Astrocyte (in vitro differentiated cells and primary cell): ENCODE measurements at regions not wholly inside any gene's neighbourhood (a gene's known extent, or its start where the extent isn't known, plus 50 kb on each side); places are given as distances from the start of the nearest gene placed in this dataset.
"Not testable (repeated sequence)": the region's sequence is repeated elsewhere in the genome, so short reads cannot be mapped to it uniquely, and the experiment has no call there.

Source experiments
- DNase-seq: peaks from one replicate; pipeline ENCODE4 v3.0.0-alpha.2; 2010; ENCODE audit warnings: low read depth
- FAIRE-seq: peaks from 2 replicates; lab custom pipeline; 2011; peaks lifted over from hg19 to GRCh38; lab: Jason Lieb, UNC
- H2AFZ ChIP-seq: 2 replicates; pipeline ENCODE4 v1.6.0; 2012; ENCODE audit warnings: low read depth, low read length, inconsistent platforms
- H3K27ac ChIP-seq: 2 replicates; pipeline ENCODE4 v1.5.1; 2011; ENCODE audit warnings: low read depth, low read length, inconsistent platforms
- H3K27me3 ChIP-seq: 2 replicates; pipeline ENCODE4 v1.6.0; 2011; ENCODE audit warnings: low read length, inconsistent platforms; ENCODE audit not compliant: insufficient read depth
- H3K36me3 ChIP-seq: 2 replicates; pipeline ENCODE4 v1.5.1; 2011; ENCODE audit warnings: low read length, inconsistent platforms; ENCODE audit not compliant: insufficient read depth
- H3K4me1 ChIP-seq: 2 replicates; pipeline ENCODE4 v1.5.1; 2011; ENCODE audit warnings: low read length, inconsistent platforms; ENCODE audit not compliant: insufficient read depth
- H3K4me2 ChIP-seq: 2 replicates; pipeline ENCODE4 v1.6.0; 2012; ENCODE audit warnings: low read length, inconsistent platforms
- H3K4me3 ChIP-seq: 2 replicates; pipeline ENCODE4 v1.5.1; 2011; ENCODE audit warnings: low read depth, mild to moderate bottlenecking, low read length, inconsistent platforms; ENCODE audit not compliant: insufficient read depth
- H3K79me2 ChIP-seq: 2 replicates; pipeline ENCODE4 v1.6.0; 2012; ENCODE audit warnings: mild to moderate bottlenecking, low read length, inconsistent platforms; ENCODE audit not compliant: insufficient read depth
- H3K9ac ChIP-seq: 2 replicates; pipeline ENCODE4 v1.6.0; 2012; ENCODE audit warnings: mild to moderate bottlenecking, low read length, inconsistent platforms
- H3K9me3 ChIP-seq: 2 replicates; pipeline ENCODE4 v1.5.1; 2012; ENCODE audit warnings: low read depth, mild to moderate bottlenecking, low read length, inconsistent platforms; ENCODE audit not compliant: insufficient read depth
- H4K20me1 ChIP-seq: 2 replicates; pipeline ENCODE4 v1.6.0; 2012; ENCODE audit warnings: low read length, inconsistent platforms; ENCODE audit not compliant: insufficient read depth
- H3K27ac Mint-ChIP-seq: one replicate; pipeline ENCODE4 v1.8.0; 2021; ENCODE audit warnings: mild to moderate bottlenecking, mixed read lengths; ENCODE audit not compliant: unreplicated experiment
- H3K27me3 Mint-ChIP-seq: one replicate; pipeline ENCODE4 v1.8.0; 2021; ENCODE audit warnings: low read depth, mixed read lengths; ENCODE audit not compliant: unreplicated experiment
- H3K36me3 Mint-ChIP-seq: one replicate; pipeline ENCODE4 v1.8.0; 2021; ENCODE audit warnings: low read depth, mixed read lengths; ENCODE audit not compliant: unreplicated experiment
- H3K4me1 Mint-ChIP-seq: one replicate; pipeline ENCODE4 v1.8.0; 2021; ENCODE audit warnings: low read depth, mixed read lengths; ENCODE audit not compliant: unreplicated experiment
- H3K4me3 Mint-ChIP-seq: one replicate; pipeline ENCODE4 v1.8.0; 2021; ENCODE audit warnings: mild to moderate bottlenecking, moderate library complexity, mixed read lengths; ENCODE audit not compliant: unreplicated experiment
- H3K9me3 Mint-ChIP-seq: one replicate; pipeline ENCODE4 v1.8.0; 2021; ENCODE audit warnings: mild to moderate bottlenecking, mixed read lengths; ENCODE audit not compliant: unreplicated experiment
- CTCF ChIP-seq: IDR thresholded peaks from 2 replicates; pipeline ENCODE4 v1.5.1; 2011; ENCODE audit warnings: low read depth, mild to moderate bottlenecking, inconsistent platforms, low read length, moderate library complexity; ENCODE audit not compliant: insufficient read depth
- EZH2 ChIP-seq: IDR thresholded peaks from 2 replicates; pipeline ENCODE4 v1.6.1; 2012; ENCODE audit warnings: mild to moderate bottlenecking, low read length, inconsistent platforms; ENCODE audit not compliant: insufficient read depth

- Mint-ChIP-seq H3K9me3 (peaks cover 11% of the 10 kb centered on the region), H3K27me3 (peaks cover 20% of the 10 kb centered on the region)
- not testable (repeated sequence) for H3K4me3 Mint-ChIP-seq, H3K4me1 ChIP-seq, H3K9me3 ChIP-seq, H3K9ac ChIP-seq, H3K27ac Mint-ChIP-seq, H3K79me2 ChIP-seq, DNase-seq, H2AFZ ChIP-seq, H3K4me3 ChIP-seq, H3K36me3 ChIP-seq, H3K36me3 Mint-ChIP-seq, H3K27me3 ChIP-seq, FAIRE-seq, H3K4me2 ChIP-seq, H3K27ac ChIP-seq, H4K20me1 ChIP-seq, H3K4me1 Mint-ChIP-seq
Measured at GRCh38 chr2:130266836-130267235, 68.6 kb upstream of the TUBA3E start.

GRCh38 chr2:130265570-130266247 lies 67.5 kb upstream of the TUBA3E start:
- not testable (repeated sequence) for H3K4me2 ChIP-seq, H3K4me1 Mint-ChIP-seq, H3K4me3 Mint-ChIP-seq, H3K4me3 ChIP-seq, H3K4me1 ChIP-seq, H3K27ac Mint-ChIP-seq, H3K9me3 ChIP-seq, H3K36me3 Mint-ChIP-seq, H3K36me3 ChIP-seq, H3K27me3 ChIP-seq, H3K9ac ChIP-seq, FAIRE-seq, H3K79me2 ChIP-seq, DNase-seq, H2AFZ ChIP-seq, H3K27ac ChIP-seq, H3K9me3 Mint-ChIP-seq, H4K20me1 ChIP-seq
- H3K27me3 Mint-ChIP-seq, result peaks cover 23% of the 10 kb centered on the region

GRCh38 chr2:130264901-130265320 lies 66.7 kb upstream of the TUBA3E start:
- not testable (repeated sequence) for H4K20me1 ChIP-seq, H3K27ac ChIP-seq, DNase-seq, H3K27me3 ChIP-seq, H3K9me3 Mint-ChIP-seq, H2AFZ ChIP-seq, H3K4me3 ChIP-seq, H3K9ac ChIP-seq, H3K4me1 ChIP-seq, H3K4me1 Mint-ChIP-seq, H3K4me2 ChIP-seq, H3K36me3 Mint-ChIP-seq, H3K27ac Mint-ChIP-seq, H3K36me3 ChIP-seq, H3K79me2 ChIP-seq, FAIRE-seq, H3K9me3 ChIP-seq, H3K4me3 Mint-ChIP-seq
- H3K27me3 Mint-ChIP-seq, result peaks cover 23% of the 10 kb centered on the region

- Histone ChIP-seq H3K4me1 (no peaks in the 10 kb centered on the region), H3K9ac (no peak overlapping the region), H4K20me1 (no peaks in the 10 kb centered on the region), H3K9me3 (no peaks in the 10 kb centered on the region), H3K4me3 (no peak overlapping the region), H3K27me3 (no peaks in the 10 kb centered on the region), H2AFZ (no peak overlapping the region), H3K4me2 (no peak overlapping the region), H3K79me2 (no peaks in the 10 kb centered on the region), H3K27ac (no peak overlapping the region), H3K36me3 (no peaks in the 10 kb centered on the region)
- FAIRE-seq (no peak), DNase-seq (no peak)
- TF ChIP-seq EZH2 (no peak), CTCF (no peak)
- Mint-ChIP-seq H3K4me3 (no peak overlapping the region), H3K27ac (no peak overlapping the region), H3K4me1 (peaks cover 4% of the 10 kb centered on the region), H3K9me3 (peaks cover 2% of the 10 kb centered on the region), H3K27me3 (peaks cover 25% of the 10 kb centered on the region), H3K36me3 (no peaks in the 10 kb centered on the region)
Measured at GRCh38 chr2:130264501-130264900, 66.3 kb upstream of the TUBA3E start.
